ENCODE measurements at regions not wholly inside any gene's neighbourhood (a gene's known extent, or its start where the extent isn't known, plus 50 kb on each side); places are given as distances from the start of the nearest gene placed in this dataset.

DNA sequence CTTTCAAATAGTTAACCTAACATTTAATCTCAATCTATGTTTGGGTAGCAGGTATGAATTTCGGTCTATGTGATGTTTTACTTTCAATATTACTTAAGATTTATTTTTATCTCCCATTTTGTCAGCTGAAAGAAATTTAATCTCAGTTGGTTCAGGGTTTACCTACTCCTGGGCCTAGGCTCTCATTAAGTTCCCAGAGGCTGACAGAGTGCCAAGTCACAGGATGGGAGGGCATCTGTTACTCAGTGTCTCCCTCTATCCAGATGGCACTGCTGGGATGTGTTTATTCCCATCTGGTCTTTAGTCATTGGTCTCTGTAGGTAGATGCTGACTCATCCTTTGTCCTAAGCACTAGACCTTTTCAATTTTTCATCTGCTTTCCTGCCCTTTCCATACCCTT lies 129.4 kb upstream of the ARSJ start:
- ATAC-seq, result no peak
- H3K4me3 ChIP-seq, result no peak overlapping the region

GRCh38 chr4:114109776-114110175 lies 130.3 kb upstream of the ARSJ start:
- Histone ChIP-seq H3K9me3 (no peaks in the 10 kb centered on the region), H3K27ac (no peak overlapping the region), H3K27me3 (no peaks in the 10 kb centered on the region), H3K4me1 (no peaks in the 10 kb centered on the region), H3K4me3 (no peak overlapping the region), H3K36me3 (no peaks in the 10 kb centered on the region)
- intact Hi-C loops (cut with DNase I), result no loop called here
- no peak for ATAC-seq
- DNase-seq, result no peak
- TF ChIP-seq, protein P1, sequence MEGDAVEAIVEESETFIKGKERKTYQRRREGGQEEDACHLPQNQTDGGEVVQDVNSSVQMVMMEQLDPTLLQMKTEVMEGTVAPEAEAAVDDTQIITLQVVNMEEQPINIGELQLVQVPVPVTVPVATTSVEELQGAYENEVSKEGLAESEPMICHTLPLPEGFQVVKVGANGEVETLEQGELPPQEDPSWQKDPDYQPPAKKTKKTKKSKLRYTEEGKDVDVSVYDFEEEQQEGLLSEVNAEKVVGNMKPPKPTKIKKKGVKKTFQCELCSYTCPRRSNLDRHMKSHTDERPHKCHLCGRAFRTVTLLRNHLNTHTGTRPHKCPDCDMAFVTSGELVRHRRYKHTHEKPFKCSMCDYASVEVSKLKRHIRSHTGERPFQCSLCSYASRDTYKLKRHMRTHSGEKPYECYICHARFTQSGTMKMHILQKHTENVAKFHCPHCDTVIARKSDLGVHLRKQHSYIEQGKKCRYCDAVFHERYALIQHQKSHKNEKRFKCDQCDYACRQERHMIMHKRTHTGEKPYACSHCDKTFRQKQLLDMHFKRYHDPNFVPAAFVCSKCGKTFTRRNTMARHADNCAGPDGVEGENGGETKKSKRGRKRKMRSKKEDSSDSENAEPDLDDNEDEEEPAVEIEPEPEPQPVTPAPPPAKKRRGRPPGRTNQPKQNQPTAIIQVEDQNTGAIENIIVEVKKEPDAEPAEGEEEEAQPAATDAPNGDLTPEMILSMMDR (IDR thresholded peaks at IDR 0.05), result no peak

More for the DNA sequence above, 129.4 kb upstream of the ARSJ start:
- DNase-seq, result no peak
- Histone ChIP-seq H3K36me3 (no peaks in the 10 kb centered on the region), H3K9me3 (no peaks in the 10 kb centered on the region), H3K27me3 (no peaks in the 10 kb centered on the region), H3K27ac (no peak overlapping the region), H3K4me1 (no peaks in the 10 kb centered on the region)
- intact Hi-C loops (cut with DNase I), result no loop called here
- TF ChIP-seq, protein P1 (IDR thresholded peaks at IDR 0.05), result no peak

GRCh38 chr4:114115526-114115925 lies 136.1 kb upstream of the ARSJ start:
- TF ChIP-seq, protein P1 (IDR thresholded peaks at IDR 0.05), result no peak
- H3K4me3 ChIP-seq, result no peak overlapping the region
- no peak for ATAC-seq

DNA sequence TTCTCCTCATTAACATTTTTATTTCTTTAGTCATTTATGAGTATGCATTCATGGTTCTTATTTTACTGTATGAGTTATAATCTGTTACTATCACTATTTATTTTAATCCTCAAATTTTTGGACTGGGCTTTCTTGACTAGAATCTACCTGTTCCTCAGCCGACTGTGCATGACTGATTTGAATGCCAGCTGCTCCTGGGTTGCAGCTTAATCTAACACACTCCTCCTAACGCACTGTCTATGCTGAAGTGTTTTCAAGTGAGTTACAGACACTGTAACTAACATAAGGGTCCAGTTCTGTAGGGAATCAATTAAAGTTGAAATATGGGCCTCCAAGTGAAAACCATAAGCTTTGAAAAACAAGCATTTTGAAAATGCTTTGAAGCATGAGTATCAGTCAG lies 137.4 kb upstream of the ARSJ start:
- no peak overlapping the region for H3K4me3 ChIP-seq
- H3K27me3 ChIP-seq, result no peaks in the 10 kb centered on the region
- ATAC-seq, result no peak
- TF ChIP-seq, protein P1 (IDR thresholded peaks at IDR 0.05), result no peak
- no peak for DNase-seq
- no peak overlapping the region for H3K27ac ChIP-seq
- H3K36me3 ChIP-seq, result no peaks in the 10 kb centered on the region
- intact Hi-C loops (cut with DNase I), result no loop called here
- no peaks in the 10 kb centered on the region for H3K4me1 ChIP-seq
- no peaks in the 10 kb centered on the region for H3K9me3 ChIP-seq

More at GRCh38 chr4:114115526-114115925, 136.1 kb upstream of the ARSJ start:
- Histone ChIP-seq H3K27ac (no peak overlapping the region), H3K4me1 (no peaks in the 10 kb centered on the region), H3K27me3 (no peaks in the 10 kb centered on the region), H3K9me3 (no peaks in the 10 kb centered on the region), H3K36me3 (no peaks in the 10 kb centered on the region)
- DNase-seq, result no peak
- intact Hi-C loops (cut with DNase I), result no loop called here

DNA sequence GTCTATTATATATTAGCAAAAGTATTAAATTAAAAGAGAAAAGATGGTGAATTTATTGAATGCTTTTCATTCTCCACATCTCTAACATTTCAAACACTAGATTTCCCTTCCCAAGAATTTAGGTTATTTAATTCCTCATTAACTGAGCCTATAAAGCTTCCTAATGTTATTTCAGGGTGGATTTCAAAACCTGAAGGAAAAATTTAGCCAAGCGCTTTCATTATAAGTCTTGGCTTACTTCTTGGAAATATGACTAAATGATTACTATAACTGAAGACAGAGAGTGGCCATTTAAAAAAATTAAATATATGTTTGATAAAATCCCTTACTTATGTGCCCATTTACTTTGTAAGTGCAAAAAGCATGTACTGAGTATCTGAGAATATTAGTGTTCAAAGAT lies 141.8 kb upstream of the ARSJ start:
- no peaks in the 10 kb centered on the region for H3K27me3 ChIP-seq
- H3K9me3 ChIP-seq, result no peaks in the 10 kb centered on the region
- no peak overlapping the region for H3K4me3 ChIP-seq
- intact Hi-C loops (cut with DNase I), result no loop called here
- no peak overlapping the region for H3K27ac ChIP-seq
- TF ChIP-seq, protein P1 (IDR thresholded peaks at IDR 0.05), result no peak
- ATAC-seq (no peak), DNase-seq (no peak)
- H3K4me1 ChIP-seq, result no peaks in the 10 kb centered on the region
- H3K36me3 ChIP-seq, result no peaks in the 10 kb centered on the region

- ATAC-seq, result no peak
- Histone ChIP-seq H3K9me3 (no peaks in the 10 kb centered on the region), H3K4me3 (no peak overlapping the region), H3K27ac (no peak overlapping the region), H3K27me3 (no peaks in the 10 kb centered on the region), H3K36me3 (no peaks in the 10 kb centered on the region), H3K4me1 (no peaks in the 10 kb centered on the region)
- TF ChIP-seq, protein P1 (IDR thresholded peaks at IDR 0.05), result no peak
- intact Hi-C loops (cut with DNase I), result no loop called here
- no peak for DNase-seq
Observed at GRCh38 chr4:114132199-114132598, 152.8 kb upstream of the ARSJ start.
